H1 (cell line): ENCODE measurements at regions not wholly inside any gene's neighbourhood (a gene's known extent, or its start where the extent isn't known, plus 50 kb on each side); places are given as distances from the start of the nearest gene placed in this dataset.
A peak's percentile ranks its signal among the peaks of the same experiment; 100 is the strongest.

Experiments used
- CTCF ChIA-PET: fragments of 300-600 bp; sonication (Branson Sonifier 250); formaldehyde crosslinking; loops from one replicate; lab custom pipeline; 2021; ENCODE audit not compliant: partially characterized antibody; lab: Charles Lee
- POLR2A ChIA-PET: fragments of 300-600 bp; sonication (Branson Sonifier 250); formaldehyde crosslinking; loops from one replicate; lab custom pipeline; 2021; ENCODE audit warnings: inconsistent platforms; ENCODE audit not compliant: partially characterized antibody; lab: Charles Lee
- DNase-seq, 2 experiments: peaks; one replicate each; pipeline versions ENCODE4 v3.0.0 to v3.0.0-alpha.2; 2010 to 2022; ENCODE audit warnings: low spot score in 2 of 2, low read depth in 1 of 2, mixed read lengths in 1 of 2
- FAIRE-seq: peaks from 2 replicates; lab custom pipeline; 2011; peaks lifted over from hg19 to GRCh38; lab: Jason Lieb, UNC
- H2AFZ ChIP-seq: 2 replicates; pipeline ENCODE4 v1.8.1; 2012; ENCODE audit warnings: low read length, inconsistent platforms
- H2AK5ac ChIP-seq: 2 replicates; pipeline ENCODE4 v1.6.1; 2013; ENCODE audit warnings: low read depth, low read length
- H2BK120ac ChIP-seq: replicated peaks from 2 replicates; pipeline ENCODE3; 2013; ENCODE audit warnings: low read depth, low read length, inconsistent platforms
- H2BK12ac ChIP-seq: 2 replicates; pipeline ENCODE4 v1.6.1; 2013; ENCODE audit warnings: low read depth, low read length
- H2BK15ac ChIP-seq: 2 replicates; pipeline ENCODE4 v1.6.1; 2013; ENCODE audit warnings: low read length
- H2BK20ac ChIP-seq: 2 replicates; pipeline ENCODE4 v1.6.1; 2013; ENCODE audit warnings: low read length
- H2BK5ac ChIP-seq: 2 replicates; pipeline ENCODE4 v1.6.1; 2013; ENCODE audit warnings: low read depth, low read length
- H3K14ac ChIP-seq: 2 replicates; pipeline ENCODE4 v1.6.1; 2013; ENCODE audit warnings: inconsistent platforms; ENCODE audit not compliant: insufficient read length
- H3K18ac ChIP-seq: 2 replicates; pipeline ENCODE4 v1.6.1; 2013; ENCODE audit warnings: low read length; ENCODE audit errors: extremely low read depth
- H3K23ac ChIP-seq: 2 replicates; pipeline ENCODE4 v1.6.1; 2013; ENCODE audit warnings: inconsistent platforms; ENCODE audit not compliant: insufficient read length
- H3K23me2 ChIP-seq: 2 replicates; pipeline ENCODE4 v1.6.1; 2013; ENCODE audit warnings: low read depth, low read length
- H3K27ac ChIP-seq: 2 replicates; pipeline ENCODE4 v1.6.1; 2011; ENCODE audit warnings: low read depth, low read length, inconsistent platforms
- H3K27me3 ChIP-seq, 4 experiments: replicated peaks in 1 of 4; 1 replicate in 1 of 4; 2 replicates in 3 of 4; pipeline versions ENCODE4 v1.6.1 to v1.8.1; 2011 to 2013; ENCODE audit warnings: low read length in 3 of 4, mild to moderate bottlenecking in 3 of 4, inconsistent platforms in 2 of 4, mixed read lengths in 2 of 4, moderate library complexity in 1 of 4; ENCODE audit not compliant: control insufficient read depth in 3 of 4, insufficient read depth in 3 of 4; ENCODE audit errors: extremely low read depth in 1 of 4
- H3K36me3 ChIP-seq, 4 experiments: 2 replicates each; pipeline versions ENCODE4 v1.6.1 to v1.8.1; 2011 to 2013; ENCODE audit warnings: mild to moderate bottlenecking in 4 of 4, low read length in 3 of 4, moderate library complexity in 2 of 4, control low read depth in 1 of 4, inconsistent platforms in 1 of 4; ENCODE audit not compliant: insufficient read depth in 4 of 4, control insufficient read depth in 2 of 4
- H3K4ac ChIP-seq: replicated peaks from 2 replicates; pipeline ENCODE3; 2013; ENCODE audit warnings: low read length, low read depth, mixed read lengths, inconsistent platforms; ENCODE audit not compliant: insufficient read length
- H3K4me1 ChIP-seq, 4 experiments: replicated peaks in 1 of 4; 1 replicate in 1 of 4; 2 replicates in 3 of 4; pipeline versions ENCODE4 v1.6.1 to v1.8.1; 2011 to 2013; ENCODE audit warnings: low read length in 3 of 4, inconsistent platforms in 2 of 4, mixed read lengths in 1 of 4; ENCODE audit not compliant: insufficient read depth in 4 of 4, control insufficient read depth in 3 of 4
- H3K4me2 ChIP-seq, 2 experiments: 2 replicates each; pipeline versions ENCODE4 v1.6.1 to v1.8.1; 2011 to 2013; ENCODE audit warnings: low read depth in 2 of 2, low read length in 2 of 2, control low read depth in 1 of 2, inconsistent platforms in 1 of 2, mild to moderate bottlenecking in 1 of 2; ENCODE audit not compliant: insufficient read depth in 1 of 2
- H3K4me3 ChIP-seq, 4 experiments: fragments of 200-600, 300-600 bp in 1 of 4; sonication (generic), shearing (Covaris generic), sonication (Bioruptor Twin) in 1 of 4; 2 replicates each; pipeline versions ENCODE4 v1.5.1 to v1.8.1; 2011 to 2016; ENCODE audit warnings: low read length in 4 of 4, low read depth in 3 of 4, control low read depth in 2 of 4, inconsistent platforms in 2 of 4, mild to moderate bottlenecking in 2 of 4, mixed read lengths in 1 of 4, moderate library complexity in 1 of 4; ENCODE audit not compliant: insufficient read depth in 2 of 4; ENCODE audit errors: extremely low read depth in 1 of 4
- H3K56ac ChIP-seq: replicated peaks from 2 replicates; pipeline ENCODE3; 2013; ENCODE audit warnings: low read depth, mild to moderate bottlenecking, mixed read lengths, low read length, inconsistent platforms; ENCODE audit not compliant: insufficient read length
- H3K79me1 ChIP-seq: 2 replicates; pipeline ENCODE4 v1.6.1; 2013; ENCODE audit warnings: low read depth, low read length, control low read depth
- H3K79me2 ChIP-seq, 2 experiments: 2 replicates each; pipeline versions ENCODE4 v1.6.1 to v1.8.1; 2012 to 2013; ENCODE audit warnings: low read length in 2 of 2, mild to moderate bottlenecking in 2 of 2, inconsistent platforms in 1 of 2; ENCODE audit not compliant: insufficient read depth in 2 of 2, control insufficient read depth in 1 of 2
- H3K9ac ChIP-seq, 4 experiments: replicated peaks in 1 of 4; 1 replicate in 1 of 4; 2 replicates in 3 of 4; pipeline versions ENCODE4 v1.6.1 to v1.8.1; 2011 to 2013; ENCODE audit warnings: low read depth in 3 of 4, low read length in 3 of 4, control low read depth in 2 of 4, mild to moderate bottlenecking in 2 of 4, moderate library complexity in 2 of 4, inconsistent platforms in 1 of 4; ENCODE audit errors: extremely low read depth in 1 of 4
- H3K9me3 ChIP-seq, 2 experiments: 2 replicates each; pipeline versions ENCODE4 v1.6.1 to v1.8.1; 2012 to 2013; ENCODE audit warnings: mild to moderate bottlenecking in 2 of 2, moderate library complexity in 2 of 2, control low read depth in 1 of 2, inconsistent platforms in 1 of 2, low read depth in 1 of 2, low read length in 1 of 2, mixed read lengths in 1 of 2; ENCODE audit not compliant: insufficient read depth in 2 of 2
- H4K20me1 ChIP-seq, 2 experiments: replicated peaks in 1 of 2; 2 replicates each; pipeline versions ENCODE3 to v1.8.1; 2011 to 2013; ENCODE audit warnings: inconsistent platforms in 2 of 2, low read length in 2 of 2, mild to moderate bottlenecking in 1 of 2; ENCODE audit not compliant: insufficient read depth in 2 of 2, control insufficient read depth in 1 of 2
- H4K5ac ChIP-seq: 2 replicates; pipeline ENCODE4 v1.6.1; 2013; ENCODE audit warnings: low read length, low read depth, mixed read lengths, inconsistent platforms; ENCODE audit not compliant: insufficient read length
- H4K8ac ChIP-seq: 2 replicates; pipeline ENCODE4 v1.8.0; 2013; ENCODE audit warnings: mild to moderate bottlenecking, moderate library complexity, low read length, inconsistent platforms; ENCODE audit not compliant: insufficient read depth; ENCODE audit errors: extremely low read depth
- H4K91ac ChIP-seq: replicated peaks from 2 replicates; pipeline ENCODE3; 2013; ENCODE audit warnings: low read length, mixed read lengths, inconsistent platforms; ENCODE audit not compliant: insufficient read length
- CBX5 ChIP-seq: fragments of 300-800, 300-1000 bp; sonication (generic); IDR thresholded peaks from 2 replicates; pipeline ENCODE4 v1.7.1; 2016; ENCODE audit warnings: antibody characterized with exemption, low read length, low read depth
- SAP30 ChIP-seq: fragments of 300-600 bp; sonication (generic); IDR thresholded peaks from 2 replicates; pipeline ENCODE4 v1.7.1; 2012; ENCODE audit warnings: low read length, moderate library complexity, mild to moderate bottlenecking, inconsistent platforms; ENCODE audit not compliant: insufficient read depth, insufficient replicate concordance
- WGBS, 2 experiments: shearing (Covaris generic) in 1 of 2; methylation state at CpG; one replicate each; pipeline versions ENCODE4 v1.1.6 to v1.1.7; 2013 to 2015; ENCODE audit warnings: low lambda C conversion rate in 2 of 2, mixed read lengths in 2 of 2, inconsistent platforms in 1 of 2, low coverage in 1 of 2, missing lambda C conversion rate in 1 of 2; ENCODE audit not compliant: insufficient replicate concordance in 2 of 2, insufficient coverage in 1 of 2, insufficient read length in 1 of 2; ENCODE audit errors: extremely low coverage in 1 of 2, missing lambda C conversion rate in 1 of 2; 5-methylcytosine and 5-hydroxymethylcytosine counted together

- Histone ChIP-seq H3K4me1 (no peaks in the 10 kb centered on the region), H3K36me3 (no peaks in the 10 kb centered on the region), H3K23me2 (no peaks in the 10 kb centered on the region), H2BK12ac (no peak overlapping the region), H3K9me3 (no peaks in the 10 kb centered on the region), H3K9ac (no peak overlapping the region), H2BK120ac (no peak overlapping the region), H3K27ac (no peak overlapping the region), H2BK5ac (no peak overlapping the region), H2AFZ (peak overlapping the region; percentile 81), H4K20me1 (no peaks in the 10 kb centered on the region), H3K56ac (no peak overlapping the region), H3K79me2 (no peaks in the 10 kb centered on the region), H3K4me3 (no peak overlapping the region), H3K18ac (no peak overlapping the region), H3K23ac (no peak overlapping the region), H2BK20ac (no peak overlapping the region), H3K27me3 (no peaks in the 10 kb centered on the region), H3K4ac (no peak overlapping the region), H3K79me1 (no peaks in the 10 kb centered on the region), H4K8ac (no peak overlapping the region), H2AK5ac (no peak overlapping the region), H4K91ac (no peak overlapping the region), H2BK15ac (no peak overlapping the region), H4K5ac (no peak overlapping the region), H3K14ac (no peak overlapping the region), H3K4me2 (no peak overlapping the region)
- DNase-seq (no peak), FAIRE-seq (no peak)
- WGBS, 2 experiments, result 92% methylated on average over 4 of the region's 4 CpGs; no CpG with 5 or more reads in 1 of the 2 experiments
- ChIA-PET POLR2A (no interaction called here), CTCF (interaction anchor here (0.7 to 1.3 kb wide), 3 partner anchors 8 to 13 kb away, joined by 3 to 4 read pairs (median 3); no protein-coding TSS in a partner anchor)
- no peak for TF ChIP-seq SAP30
- TF ChIP-seq CBX5, result no peak
Measured at GRCh38 chr16:63516394-63516793, 1480.2 kb upstream of the CDH8 start.
